Left colon (tissue), 2 donors: ENCODE measurements at regions not wholly inside any gene's neighbourhood (a gene's known extent, or its start where the extent isn't known, plus 50 kb on each side); places are given as distances from the start of the nearest gene placed in this dataset.

Experiments
- ATAC-seq: fragments of 200-7000 bp; cut with Tn5 transposase; one replicate; pipeline ENCODE4 v1.9.1; 2020; ENCODE audit warnings: mild to moderate bottlenecking, moderate library complexity
- DNase-seq, 2 donors: peaks; one replicate each; pipeline ENCODE4 v3.0.0-alpha.2; 2020
- intact Hi-C, 2 donors: fragments of 100-400 bp; cut with DNase I in 1 of 2; cut with micrococcal nuclease in 1 of 2; formaldehyde crosslinking; loops; one replicate each; pipeline versions ENCODE4 v1.11.2 to v1.14.0; 2022; cut with DNase I, micrococcal nuclease
- donor health status: DM: no; HTN: no; CAD: no.
- donor health status: DM: yes; HTN: yes; CAD: no.

- ATAC-seq, result no peak
- no peak for DNase-seq
- intact Hi-C loops, result loop anchor here in 1 of 2 donors (5.0 kb wide), 1 partner anchor 629 kb away; no protein-coding TSS in a partner anchor
Measured at GRCh38 chr2:118223511-118223991, 135.3 kb downstream of the INSIG2 start.

- DNase-seq (no peak), ATAC-seq (no peak)
- intact Hi-C loops, result loop anchor here in 1 of 2 donors (5.0 kb wide), 1 partner anchor 629 kb away; no protein-coding TSS in a partner anchor
Measured at GRCh38 chr2:118222672-118223421, 134.6 kb downstream of the INSIG2 start.

- ATAC-seq, result no peak
- no peak for DNase-seq
- intact Hi-C loops, result loop anchor here in 1 of 2 donors (5.0 kb wide), 1 partner anchor 630 kb away; no protein-coding TSS in a partner anchor
Measured at GRCh38 chr2:118222273-118222594, 134.0 kb downstream of the INSIG2 start.

GRCh38 chr2:118221536-118222272, 133.4 kb downstream of the INSIG2 start:
- no peak for DNase-seq
- peak; percentile 84 for ATAC-seq
- intact Hi-C loops, result loop anchor here in 1 of 2 donors (5.0 kb wide), 1 partner anchor 631 kb away; no protein-coding TSS in a partner anchor

GRCh38 chr2:118219611-118220010, 131.3 kb downstream of the INSIG2 start:
- no peak for ATAC-seq

GRCh38 chr2:118216224-118216623, 128.0 kb downstream of the INSIG2 start:
- ATAC-seq (no peak), DNase-seq (no peak)
- intact Hi-C loops, result no loop called here

More at GRCh38 chr2:118219611-118220010, 131.3 kb downstream of the INSIG2 start:
- intact Hi-C loops, result loop anchor here in 1 of 2 donors (5.0 kb wide), 1 partner anchor 633 kb away; no protein-coding TSS in a partner anchor
- no peak for DNase-seq

- DNase-seq, result no peak
- intact Hi-C loops, result loop anchor here in 1 of 2 donors (10.0 kb wide), 1 partner anchor 645 kb away; no protein-coding TSS in a partner anchor
- no peak for ATAC-seq
Measured at GRCh38 chr2:118209727-118210126, 121.5 kb downstream of the INSIG2 start.

GRCh38 chr2:118207889-118208288, 119.6 kb downstream of the INSIG2 start:
- DNase-seq, result no peak
- intact Hi-C loops, result loop anchor here in 1 of 2 donors (10.0 kb wide), 1 partner anchor 647 kb away; no protein-coding TSS in a partner anchor
- no peak for ATAC-seq

GRCh38 chr2:118202707-118203303, 114.5 kb downstream of the INSIG2 start:
- DNase-seq (peak in 1 of 2 donors; percentile 34), ATAC-seq (peak; percentile 44)
- intact Hi-C loops, result loop anchor here in 1 of 2 donors (10.0 kb wide), 1 partner anchor 652 kb away; no protein-coding TSS in a partner anchor

GRCh38 chr2:118198268-118198667, 110.0 kb downstream of the INSIG2 start:
- intact Hi-C loops, result loop anchor here in 1 of 2 donors (10.0 kb wide), 1 partner anchor 113 kb away; the partner anchor contains the start of gene INSIG2
- DNase-seq (no peak), ATAC-seq (no peak)

- intact Hi-C loops, result loop anchor here in 1 of 2 donors (10.0 kb wide), 1 partner anchor 112 kb away; the partner anchor contains the start of gene INSIG2
- ATAC-seq, result no peak
- no peak for DNase-seq
Measured at GRCh38 chr2:118197011-118197675, 108.9 kb downstream of the INSIG2 start.

GRCh38 chr2:118190474-118190873, 102.2 kb downstream of the INSIG2 start:
- intact Hi-C loops, result loop anchor here in 1 of 2 donors (10.0 kb wide), 1 partner anchor 106 kb away; the partner anchor contains the start of gene INSIG2
- no peak for DNase-seq
- no peak for ATAC-seq

GRCh38 chr2:118186858-118187254, 98.6 kb downstream of the INSIG2 start:
- ATAC-seq (no peak), DNase-seq (no peak)
- intact Hi-C loops, result no loop called here

GRCh38 chr2:118186110-118186857, 98.0 kb downstream of the INSIG2 start:
- intact Hi-C loops, result no loop called here
- peak; percentile 86 for ATAC-seq
- peak; percentile 81 to 85 for DNase-seq

- intact Hi-C loops, result no loop called here
- ATAC-seq (peak; percentile 83), DNase-seq (peak; percentile 50 to 68)
Measured at GRCh38 chr2:118185210-118186109, 97.2 kb downstream of the INSIG2 start.

- intact Hi-C loops, result no loop called here
- ATAC-seq (no peak), DNase-seq (no peak)
Measured at GRCh38 chr2:118183381-118183780, 95.1 kb downstream of the INSIG2 start.

GRCh38 chr2:118179445-118179844, 91.2 kb downstream of the INSIG2 start:
- no peak for ATAC-seq
- intact Hi-C loops, result no loop called here
- no peak for DNase-seq
